KMS-11 (cell line): ENCODE measurements at regions not wholly inside any gene's neighbourhood (a gene's known extent, or its start where the extent isn't known, plus 50 kb on each side); places are given as distances from the start of the nearest gene placed in this dataset.
"Not testable (repeated sequence)": the region's sequence is repeated elsewhere in the genome, so short reads cannot be mapped to it uniquely, and the experiment has no call there.

Experiments
- H2AFZ ChIP-seq: fragments of 200-600 bp; sonication (generic); 2 replicates; pipeline ENCODE4 v1.6.1; 2016; ENCODE audit warnings: antibody characterized with exemption, mixed run types, low read depth
- H3K27ac ChIP-seq: fragments of 200-600 bp; sonication (generic); 2 replicates; pipeline ENCODE4 v1.6.1; 2016; ENCODE audit warnings: mild to moderate bottlenecking, mixed run types
- H3K27me3 ChIP-seq: fragments of 200-600 bp; sonication (generic); 2 replicates; pipeline ENCODE4 v1.6.1; 2017; ENCODE audit warnings: mild to moderate bottlenecking, low read depth, mixed run types, moderate library complexity; ENCODE audit not compliant: insufficient read depth
- H3K36me3 ChIP-seq: fragments of 200-600 bp; sonication (generic); 2 replicates; pipeline ENCODE4 v1.6.1; 2017; ENCODE audit warnings: mild to moderate bottlenecking, mixed run types; ENCODE audit not compliant: insufficient read depth
- H3K4me1 ChIP-seq: fragments of 200-600 bp; sonication (generic); 2 replicates; pipeline ENCODE4 v1.6.1; 2016; ENCODE audit warnings: mild to moderate bottlenecking, low read depth, mixed run types; ENCODE audit not compliant: poor library complexity, severe bottlenecking
- H3K4me2 ChIP-seq: fragments of 200-600 bp; sonication (generic); 2 replicates; pipeline ENCODE4 v1.7.0; 2016; ENCODE audit warnings: mild to moderate bottlenecking, mixed run types
- H3K4me3 ChIP-seq: fragments of 200-600 bp; sonication (generic); IDR thresholded peaks from 2 replicates; pipeline ENCODE4 v1.6.1; 2017; ENCODE audit warnings: low read depth, low read length, mixed read lengths; ENCODE audit not compliant: insufficient read depth
- H3K79me2 ChIP-seq: fragments of 200-600 bp; sonication (generic); 2 replicates; pipeline ENCODE4 v1.6.1; 2016; ENCODE audit warnings: low read depth, mixed run types; ENCODE audit not compliant: insufficient read depth
- H3K9ac ChIP-seq: fragments of 200-600 bp; sonication (generic); 2 replicates; pipeline ENCODE4 v1.6.1; 2016; ENCODE audit warnings: mild to moderate bottlenecking, mixed run types
- H4K20me1 ChIP-seq: fragments of 200-600 bp; sonication (generic); 2 replicates; pipeline ENCODE4 v1.6.1; 2016; ENCODE audit warnings: mild to moderate bottlenecking, mixed run types; ENCODE audit not compliant: insufficient read depth
- TF ChIP-seq, protein P1 (sequence below): fragments of 200-600 bp; sonication (generic); conservative IDR thresholded peaks from 2 replicates; pipeline ENCODE4 v1.6.1; 2017; ENCODE audit warnings: low read depth, mild to moderate bottlenecking, antibody characterized with exemption, low read length, moderate library complexity, mixed read lengths

DNA sequence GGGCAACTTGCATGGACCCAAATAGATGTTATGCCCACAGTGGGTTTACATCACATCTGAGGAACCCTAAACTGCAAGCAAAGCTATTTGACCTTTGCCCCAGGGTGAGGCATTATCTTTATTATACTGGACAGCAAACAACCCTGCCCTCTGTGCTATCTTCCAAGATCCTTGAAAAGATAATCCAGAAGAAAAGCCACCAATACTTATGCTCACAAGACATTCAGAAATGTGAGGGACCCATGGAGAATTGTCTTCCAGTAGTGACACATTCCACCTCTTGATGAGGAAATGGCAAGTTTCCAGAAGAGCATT, 53.0 kb upstream of the NDUFV2 start:
- Histone ChIP-seq H3K36me3 (no peaks in the 10 kb centered on the region), H3K4me3 (no peak overlapping the region), H2AFZ (no peak overlapping the region), H3K4me2 (no peak overlapping the region), H3K27me3 (no peaks in the 10 kb centered on the region), H3K4me1 (no peaks in the 10 kb centered on the region), H3K27ac (no peak overlapping the region), H3K79me2 (no peaks in the 10 kb centered on the region), H4K20me1 (no peaks in the 10 kb centered on the region), H3K9ac (no peak overlapping the region)
- TF ChIP-seq, protein P1, sequence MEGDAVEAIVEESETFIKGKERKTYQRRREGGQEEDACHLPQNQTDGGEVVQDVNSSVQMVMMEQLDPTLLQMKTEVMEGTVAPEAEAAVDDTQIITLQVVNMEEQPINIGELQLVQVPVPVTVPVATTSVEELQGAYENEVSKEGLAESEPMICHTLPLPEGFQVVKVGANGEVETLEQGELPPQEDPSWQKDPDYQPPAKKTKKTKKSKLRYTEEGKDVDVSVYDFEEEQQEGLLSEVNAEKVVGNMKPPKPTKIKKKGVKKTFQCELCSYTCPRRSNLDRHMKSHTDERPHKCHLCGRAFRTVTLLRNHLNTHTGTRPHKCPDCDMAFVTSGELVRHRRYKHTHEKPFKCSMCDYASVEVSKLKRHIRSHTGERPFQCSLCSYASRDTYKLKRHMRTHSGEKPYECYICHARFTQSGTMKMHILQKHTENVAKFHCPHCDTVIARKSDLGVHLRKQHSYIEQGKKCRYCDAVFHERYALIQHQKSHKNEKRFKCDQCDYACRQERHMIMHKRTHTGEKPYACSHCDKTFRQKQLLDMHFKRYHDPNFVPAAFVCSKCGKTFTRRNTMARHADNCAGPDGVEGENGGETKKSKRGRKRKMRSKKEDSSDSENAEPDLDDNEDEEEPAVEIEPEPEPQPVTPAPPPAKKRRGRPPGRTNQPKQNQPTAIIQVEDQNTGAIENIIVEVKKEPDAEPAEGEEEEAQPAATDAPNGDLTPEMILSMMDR = no peak

DNA sequence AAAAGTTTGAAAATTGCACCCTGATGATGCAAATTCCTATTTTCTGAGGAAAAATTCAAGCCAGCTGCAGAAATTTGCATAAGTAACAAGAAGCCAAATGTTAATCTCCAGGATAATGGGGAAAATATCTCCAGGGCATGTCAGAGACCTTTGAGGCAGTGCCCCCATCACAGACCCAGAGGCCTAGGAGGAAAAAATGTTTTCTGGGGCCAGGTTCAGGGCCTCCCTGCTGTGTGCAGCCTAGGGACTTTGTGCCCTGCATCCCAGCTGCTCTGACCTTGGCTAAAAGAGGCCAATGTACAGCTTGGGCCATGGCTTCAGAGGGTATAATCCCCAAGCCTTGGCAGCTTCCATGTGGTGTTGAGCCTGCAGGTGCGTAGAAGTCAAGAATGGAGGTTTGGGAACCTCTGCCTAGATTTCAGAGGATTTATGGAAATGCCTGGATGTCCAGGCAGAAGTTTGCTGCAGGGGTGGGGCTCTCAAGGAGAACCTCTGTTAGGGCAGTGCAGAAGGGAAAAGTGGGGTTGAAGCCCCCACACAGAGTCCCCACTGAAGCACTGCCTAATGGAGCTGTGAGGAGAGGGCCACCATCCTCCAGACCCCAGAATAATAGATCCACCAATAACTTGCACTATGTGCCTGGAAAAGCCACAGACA, 51.7 kb upstream of the NDUFV2 start:
- H3K9ac ChIP-seq = not testable (repeated sequence)

More for the DNA sequence above, 51.7 kb upstream of the NDUFV2 start:
- not testable (repeated sequence) for H3K27me3 ChIP-seq, H3K36me3 ChIP-seq, H2AFZ ChIP-seq, H3K27ac ChIP-seq, H3K79me2 ChIP-seq, H3K4me1 ChIP-seq, H4K20me1 ChIP-seq, H3K4me2 ChIP-seq, H3K4me3 ChIP-seq
